Mammary epithelial cell (primary cell): ENCODE measurements at regions not wholly inside any gene's neighbourhood (a gene's known extent, or its start where the extent isn't known, plus 50 kb on each side); places are given as distances from the start of the nearest gene placed in this dataset.

Experiments
- CTCF ChIP-seq, 2 donors: IDR thresholded peaks in 1 of 2; conservative IDR thresholded peaks in 1 of 2; 2 replicates each; pipeline ENCODE4 v1.5.1; 2011 to 2012; ENCODE audit warnings: inconsistent platforms in 2 of 2, low read length in 2 of 2, mild to moderate bottlenecking in 2 of 2, control low read depth in 1 of 2, low read depth in 1 of 2; ENCODE audit not compliant: insufficient read depth in 1 of 2; ENCODE audit errors: extremely low read depth in 1 of 2
- EZH2 ChIP-seq: IDR thresholded peaks from 2 replicates; pipeline ENCODE4 v1.6.1; 2012; ENCODE audit warnings: low read length, inconsistent platforms, borderline replicate concordance

DNA sequence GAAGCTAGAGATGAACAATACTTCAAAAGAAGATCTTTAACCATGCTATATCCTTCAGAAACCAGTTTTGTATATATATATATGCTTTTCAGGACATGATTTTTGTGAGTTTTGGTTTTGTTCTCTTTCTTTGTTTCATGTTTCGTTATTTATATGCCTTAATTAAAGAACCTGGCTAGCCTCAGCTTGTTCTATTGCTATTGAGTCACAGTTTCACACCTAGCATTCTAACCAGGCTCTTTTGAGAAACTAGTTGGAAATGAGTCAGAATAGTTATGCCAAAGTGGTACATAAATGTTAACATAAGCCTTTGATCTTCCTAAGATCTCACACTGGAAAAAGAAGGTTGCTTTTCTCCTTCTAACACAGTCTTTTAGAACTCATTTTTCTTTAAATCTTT, 1925.2 kb downstream of the OLFM4 start:
- TF ChIP-seq CTCF (conservative IDR thresholded peaks at IDR 0.05 in 1 of 2, IDR thresholded peaks at IDR 0.05 in 1 of 2; ENCODE audit: extremely low read depth in 1 of 2, insufficient read depth in 1 of 2, low read depth in 1 of 2, low read length in 2 of 2) (no peak), EZH2 (no peak)
